Glomerular endothelial cell (primary cell): ENCODE measurements at regions not wholly inside any gene's neighbourhood (a gene's known extent, or its start where the extent isn't known, plus 50 kb on each side); places are given as distances from the start of the nearest gene placed in this dataset.

Experiments used
- DNase-seq: peaks from one replicate; pipeline ENCODE4 v3.0.0-alpha.2; 2011; ENCODE audit warnings: low read depth, low spot score; ENCODE audit errors: extremely low read depth

- no peak for DNase-seq
These were observed 355.6 kb upstream of the CAMK1G start for GRCh38 chr1:209227941-209228340.

GRCh38 chr1:209229494-209230061 lies 353.9 kb upstream of the CAMK1G start:
- DNase-seq = no peak

- DNase-seq = no peak
These were observed 353.2 kb upstream of the CAMK1G start for GRCh38 chr1:209230314-209230713.

GRCh38 chr1:209231476-209232156 lies 351.9 kb upstream of the CAMK1G start:
- no peak for DNase-seq

- no peak for DNase-seq
These were observed 351.3 kb upstream of the CAMK1G start for GRCh38 chr1:209232197-209232596.

- no peak for DNase-seq
These were observed 350.8 kb upstream of the CAMK1G start for GRCh38 chr1:209232759-209233158.

GRCh38 chr1:209235166-209235565 lies 348.3 kb upstream of the CAMK1G start:
- DNase-seq = no peak

- no peak for DNase-seq
These were observed 345.2 kb upstream of the CAMK1G start for GRCh38 chr1:209238356-209238755.

GRCh38 chr1:209240351-209240750 lies 343.2 kb upstream of the CAMK1G start:
- no peak for DNase-seq

- no peak for DNase-seq
These were observed 342.0 kb upstream of the CAMK1G start for GRCh38 chr1:209241487-209241886.

GRCh38 chr1:209248649-209249279 lies 334.8 kb upstream of the CAMK1G start:
- DNase-seq = peak; percentile 34

- DNase-seq = no peak
These were observed 334.2 kb upstream of the CAMK1G start for GRCh38 chr1:209249280-209249670.

GRCh38 chr1:209249785-209250440 lies 333.6 kb upstream of the CAMK1G start:
- DNase-seq = no peak

GRCh38 chr1:209250861-209251636 lies 332.5 kb upstream of the CAMK1G start:
- DNase-seq = no peak

GRCh38 chr1:209256766-209257350 lies 326.7 kb upstream of the CAMK1G start:
- DNase-seq = no peak

GRCh38 chr1:209257454-209257853 lies 326.1 kb upstream of the CAMK1G start:
- no peak for DNase-seq

GRCh38 chr1:209260136-209260535 lies 323.4 kb upstream of the CAMK1G start:
- DNase-seq = no peak

- no peak for DNase-seq
These were observed 320.9 kb upstream of the CAMK1G start for GRCh38 chr1:209262631-209263030.

- DNase-seq = no peak
These were observed 318.2 kb upstream of the CAMK1G start for GRCh38 chr1:209265301-209265700.

GRCh38 chr1:209266590-209267205 lies 316.8 kb upstream of the CAMK1G start:
- DNase-seq = no peak
